ENCODE measurements at regions not wholly inside any gene's neighbourhood (a gene's known extent, or its start where the extent isn't known, plus 50 kb on each side); places are given as distances from the start of the nearest gene placed in this dataset.

DNA sequence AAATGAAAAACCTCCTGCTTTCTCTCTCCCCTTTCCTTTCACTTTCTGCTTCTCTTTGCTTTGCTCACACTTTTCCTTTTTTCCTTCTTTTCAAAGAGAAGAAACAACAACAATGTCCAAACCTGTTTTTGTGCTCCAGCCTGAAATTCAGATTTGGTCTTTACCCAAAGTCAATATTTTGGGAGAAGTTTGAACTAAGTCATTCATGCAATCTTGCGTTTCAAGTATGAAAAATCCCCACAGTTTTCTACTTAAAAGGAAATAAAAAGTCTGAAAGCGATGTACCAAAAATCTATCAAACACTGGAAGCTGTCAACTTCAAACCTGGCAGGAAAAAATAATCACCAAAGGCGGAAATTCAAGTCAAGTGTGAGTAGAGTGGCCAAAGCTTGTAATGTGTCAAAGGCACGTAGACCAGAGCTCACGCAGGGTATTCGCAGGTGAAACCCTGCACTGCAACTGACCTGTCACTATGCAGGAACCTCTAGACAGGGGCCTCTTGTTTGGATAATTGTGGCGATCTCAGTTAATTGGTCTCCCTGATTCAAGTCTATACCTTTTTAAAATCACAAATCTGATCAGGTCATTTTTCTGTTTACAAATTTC lies 118.8 kb upstream of the GALNT15 start:
- no peaks in the 10 kb centered on the region for H3K27me3 ChIP-seq (ENCODE audit: control insufficient read depth, insufficient read depth, low read length)
- H3K4me3 ChIP-seq (ENCODE audit: low read depth, low read length), result no peak overlapping the region
- FAIRE-seq (no peak), DNase-seq (ENCODE audit: low read depth) (no peak)
- TF ChIP-seq, protein P1, sequence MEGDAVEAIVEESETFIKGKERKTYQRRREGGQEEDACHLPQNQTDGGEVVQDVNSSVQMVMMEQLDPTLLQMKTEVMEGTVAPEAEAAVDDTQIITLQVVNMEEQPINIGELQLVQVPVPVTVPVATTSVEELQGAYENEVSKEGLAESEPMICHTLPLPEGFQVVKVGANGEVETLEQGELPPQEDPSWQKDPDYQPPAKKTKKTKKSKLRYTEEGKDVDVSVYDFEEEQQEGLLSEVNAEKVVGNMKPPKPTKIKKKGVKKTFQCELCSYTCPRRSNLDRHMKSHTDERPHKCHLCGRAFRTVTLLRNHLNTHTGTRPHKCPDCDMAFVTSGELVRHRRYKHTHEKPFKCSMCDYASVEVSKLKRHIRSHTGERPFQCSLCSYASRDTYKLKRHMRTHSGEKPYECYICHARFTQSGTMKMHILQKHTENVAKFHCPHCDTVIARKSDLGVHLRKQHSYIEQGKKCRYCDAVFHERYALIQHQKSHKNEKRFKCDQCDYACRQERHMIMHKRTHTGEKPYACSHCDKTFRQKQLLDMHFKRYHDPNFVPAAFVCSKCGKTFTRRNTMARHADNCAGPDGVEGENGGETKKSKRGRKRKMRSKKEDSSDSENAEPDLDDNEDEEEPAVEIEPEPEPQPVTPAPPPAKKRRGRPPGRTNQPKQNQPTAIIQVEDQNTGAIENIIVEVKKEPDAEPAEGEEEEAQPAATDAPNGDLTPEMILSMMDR (IDR thresholded peaks at IDR 0.05; ENCODE audit: insufficient read depth, low read length, severe bottlenecking), result no peak
- no peaks in the 10 kb centered on the region for H3K36me3 ChIP-seq (ENCODE audit: control insufficient read depth, insufficient read depth, low read length)

DNA sequence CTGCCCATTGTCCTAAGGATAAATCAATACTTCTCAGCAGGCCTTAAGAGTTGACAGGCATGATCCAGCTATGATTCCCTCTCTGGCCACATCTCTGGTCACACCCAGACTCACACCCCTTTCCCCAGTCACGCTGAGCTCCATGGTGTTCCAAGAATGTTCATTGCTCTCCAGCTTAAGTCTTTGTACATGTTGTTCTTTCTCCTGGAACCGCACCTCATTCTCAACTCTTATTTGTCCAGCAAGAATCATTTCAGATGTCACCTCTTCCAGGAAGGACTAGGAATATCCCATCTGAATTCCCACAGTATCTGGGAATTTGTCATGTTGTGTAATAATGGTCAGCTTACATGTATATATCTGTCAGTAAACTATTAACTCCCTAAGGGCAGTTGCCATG lies 118.3 kb upstream of the GALNT15 start:
- Histone ChIP-seq H3K4me3 (ENCODE audit: low read depth, low read length) (no peak overlapping the region), H3K36me3 (ENCODE audit: control insufficient read depth, insufficient read depth, low read length) (no peaks in the 10 kb centered on the region), H3K27me3 (ENCODE audit: control insufficient read depth, insufficient read depth, low read length) (no peaks in the 10 kb centered on the region)
- no peak for DNase-seq (ENCODE audit: low read depth)
- no peak for FAIRE-seq
- TF ChIP-seq, protein P1 (IDR thresholded peaks at IDR 0.05; ENCODE audit: insufficient read depth, low read length, severe bottlenecking), result no peak

DNA sequence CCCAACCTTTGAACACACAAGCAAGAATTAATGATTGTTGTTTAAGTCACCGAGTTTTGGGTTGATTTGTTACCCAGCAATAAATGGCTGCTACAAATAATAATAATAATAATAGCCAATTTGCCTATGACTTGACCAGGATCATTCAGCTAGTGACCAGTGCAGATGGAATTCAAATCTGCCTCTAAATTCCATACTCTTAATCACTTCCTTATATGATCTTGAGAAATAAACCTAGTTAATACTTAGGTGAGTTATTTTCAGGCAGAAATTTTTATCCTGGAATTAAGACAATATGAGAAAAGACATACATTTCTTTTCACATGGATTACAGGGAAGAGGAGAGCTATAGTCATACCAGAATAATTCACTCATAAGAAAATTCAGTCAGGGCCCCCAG lies 116.0 kb upstream of the GALNT15 start:
- TF ChIP-seq, protein P1 (IDR thresholded peaks at IDR 0.05; ENCODE audit: insufficient read depth, low read length, severe bottlenecking), result no peak
- Histone ChIP-seq H3K4me3 (ENCODE audit: low read depth, low read length) (no peak overlapping the region), H3K27me3 (ENCODE audit: control insufficient read depth, insufficient read depth, low read length) (no peaks in the 10 kb centered on the region), H3K36me3 (ENCODE audit: control insufficient read depth, insufficient read depth, low read length) (no peaks in the 10 kb centered on the region)
- DNase-seq (ENCODE audit: low read depth) (peak; percentile 39), FAIRE-seq (no peak)

DNA sequence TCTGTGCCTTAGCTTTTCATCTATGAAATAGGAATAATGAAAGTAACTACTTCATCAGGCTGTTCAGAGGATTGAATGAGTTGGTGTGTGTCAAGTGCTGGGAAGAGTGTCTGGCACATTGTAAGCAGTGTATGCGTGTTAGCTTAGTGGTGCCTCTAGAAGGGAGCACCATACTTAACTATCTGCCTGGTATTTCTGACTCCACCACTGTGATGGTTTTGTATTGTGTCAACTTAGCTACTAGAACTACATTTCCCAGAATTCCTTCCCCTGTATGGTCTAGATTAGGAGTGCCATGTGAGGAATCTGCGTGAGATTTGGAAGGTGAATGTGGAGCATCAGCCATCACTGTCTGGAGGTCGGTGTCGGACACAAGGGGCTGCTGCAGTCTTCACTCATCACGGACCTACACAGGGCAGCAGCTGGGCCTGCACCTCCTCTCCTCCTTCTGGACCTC lies 115.4 kb upstream of the GALNT15 start:
- no peak overlapping the region for H3K4me3 ChIP-seq (ENCODE audit: low read depth, low read length)
- TF ChIP-seq, protein P1 (IDR thresholded peaks at IDR 0.05; ENCODE audit: insufficient read depth, low read length, severe bottlenecking), result no peak
- no peak for DNase-seq (ENCODE audit: low read depth)
- no peak for FAIRE-seq
- no peaks in the 10 kb centered on the region for H3K36me3 ChIP-seq (ENCODE audit: control insufficient read depth, insufficient read depth, low read length)
- no peaks in the 10 kb centered on the region for H3K27me3 ChIP-seq (ENCODE audit: control insufficient read depth, insufficient read depth, low read length)

DNA sequence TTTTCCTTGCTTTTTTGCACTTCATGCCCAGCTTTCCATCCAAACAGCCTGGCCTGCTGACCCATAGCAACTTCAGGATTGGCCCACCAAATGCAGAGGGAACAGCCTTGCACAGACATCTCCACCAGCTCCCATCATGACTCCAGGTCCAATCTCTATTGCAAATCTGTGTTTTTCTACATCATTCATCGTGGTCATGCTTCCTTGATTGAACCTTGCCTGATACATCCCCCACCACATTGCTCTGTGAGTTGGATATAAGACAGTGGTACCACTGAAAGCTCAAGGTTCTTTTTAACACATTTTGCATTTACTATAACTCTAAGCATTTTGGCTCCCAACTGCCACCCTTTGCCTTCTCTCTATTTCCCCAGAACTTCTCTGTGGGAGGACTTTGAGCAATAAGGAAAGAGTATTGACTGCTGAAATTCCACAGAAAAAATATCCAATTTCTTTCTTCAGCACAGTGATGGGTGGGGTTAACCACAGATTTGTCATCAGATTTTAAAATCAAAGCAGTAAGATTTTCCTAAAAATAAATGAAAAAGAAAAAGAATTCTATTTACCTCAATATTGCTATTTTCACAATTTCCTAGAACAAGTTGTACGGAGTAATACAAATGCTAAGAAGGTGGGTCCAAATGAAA lies 114.6 kb upstream of the GALNT15 start:
- Histone ChIP-seq H3K27me3 (ENCODE audit: control insufficient read depth, insufficient read depth, low read length) (no peaks in the 10 kb centered on the region), H3K4me3 (ENCODE audit: low read depth, low read length) (no peak overlapping the region), H3K36me3 (ENCODE audit: control insufficient read depth, insufficient read depth, low read length) (no peaks in the 10 kb centered on the region)
- DNase-seq (ENCODE audit: low read depth) (no peak), FAIRE-seq (no peak)
- TF ChIP-seq, protein P1 (IDR thresholded peaks at IDR 0.05; ENCODE audit: insufficient read depth, low read length, severe bottlenecking), result no peak
